Endothelial cell (in vitro differentiated cells): ENCODE measurements at regions not wholly inside any gene's neighbourhood (a gene's known extent, or its start where the extent isn't known, plus 50 kb on each side); places are given as distances from the start of the nearest gene placed in this dataset.
A peak's percentile ranks its signal among the peaks of the same experiment; 100 is the strongest.

Source experiments
- DNase-seq: peaks from one replicate; pipeline ENCODE4 v3.0.0; 2021; ENCODE audit warnings: low spot score
- H3K27ac Mint-ChIP-seq: one replicate; pipeline ENCODE4 v1.8.0; 2021; ENCODE audit warnings: mixed read lengths, inconsistent platforms; ENCODE audit not compliant: unreplicated experiment
- H3K27me3 Mint-ChIP-seq: one replicate; pipeline ENCODE4 v1.8.0; 2021; ENCODE audit warnings: mild to moderate bottlenecking, moderate library complexity, mixed read lengths, inconsistent platforms; ENCODE audit not compliant: unreplicated experiment
- H3K36me3 Mint-ChIP-seq: one replicate; pipeline ENCODE4 v1.8.0; 2021; ENCODE audit warnings: mild to moderate bottlenecking, low read depth, mixed read lengths, inconsistent platforms; ENCODE audit not compliant: unreplicated experiment
- H3K4me1 Mint-ChIP-seq: one replicate; pipeline ENCODE4 v1.8.0; 2021; ENCODE audit warnings: mild to moderate bottlenecking, mixed read lengths, inconsistent platforms; ENCODE audit not compliant: unreplicated experiment
- H3K4me3 Mint-ChIP-seq: one replicate; pipeline ENCODE4 v1.8.0; 2021; ENCODE audit warnings: mild to moderate bottlenecking, mixed read lengths, inconsistent platforms; ENCODE audit not compliant: unreplicated experiment
- H3K9me3 Mint-ChIP-seq: one replicate; pipeline ENCODE4 v1.8.0; 2021; ENCODE audit warnings: mixed read lengths, inconsistent platforms; ENCODE audit not compliant: unreplicated experiment
- TF ChIP-seq, protein P1 (sequence below): fragments of 200-600 bp; sonication (generic); IDR thresholded peaks from one replicate; pipeline ENCODE4 v1.5.0; 2021; ENCODE audit warnings: antibody characterized with exemption; ENCODE audit not compliant: unreplicated experiment

DNA sequence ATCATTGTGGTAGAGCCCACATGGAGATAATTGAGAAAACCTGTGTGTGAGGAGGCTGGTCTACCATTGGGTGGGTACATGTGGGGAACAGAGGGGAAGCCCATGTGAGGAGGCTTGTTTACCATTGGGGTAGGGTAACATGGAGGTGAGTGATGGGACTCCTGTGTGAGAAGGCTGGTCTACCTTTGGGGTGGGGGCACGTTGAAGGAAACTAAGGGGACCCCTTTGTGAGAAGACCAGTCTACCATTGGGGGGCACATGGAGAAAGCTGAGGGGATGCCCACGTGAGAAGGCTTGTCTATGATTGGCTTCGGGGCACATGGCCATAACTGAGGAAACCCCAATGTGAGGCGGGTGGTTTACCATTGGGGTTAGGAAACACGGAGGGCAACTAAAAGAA lies 158.5 kb downstream of the FBLN2 start:
- Mint-ChIP-seq H3K27ac (no peak overlapping the region), H3K4me3 (no peak overlapping the region), H3K9me3 (peaks cover 52% of the 10 kb centered on the region), H3K4me1 (no peaks in the 10 kb centered on the region), H3K27me3 (peaks cover 44% of the 10 kb centered on the region), H3K36me3 (peaks cover 64% of the 10 kb centered on the region)
- TF ChIP-seq, protein P1, sequence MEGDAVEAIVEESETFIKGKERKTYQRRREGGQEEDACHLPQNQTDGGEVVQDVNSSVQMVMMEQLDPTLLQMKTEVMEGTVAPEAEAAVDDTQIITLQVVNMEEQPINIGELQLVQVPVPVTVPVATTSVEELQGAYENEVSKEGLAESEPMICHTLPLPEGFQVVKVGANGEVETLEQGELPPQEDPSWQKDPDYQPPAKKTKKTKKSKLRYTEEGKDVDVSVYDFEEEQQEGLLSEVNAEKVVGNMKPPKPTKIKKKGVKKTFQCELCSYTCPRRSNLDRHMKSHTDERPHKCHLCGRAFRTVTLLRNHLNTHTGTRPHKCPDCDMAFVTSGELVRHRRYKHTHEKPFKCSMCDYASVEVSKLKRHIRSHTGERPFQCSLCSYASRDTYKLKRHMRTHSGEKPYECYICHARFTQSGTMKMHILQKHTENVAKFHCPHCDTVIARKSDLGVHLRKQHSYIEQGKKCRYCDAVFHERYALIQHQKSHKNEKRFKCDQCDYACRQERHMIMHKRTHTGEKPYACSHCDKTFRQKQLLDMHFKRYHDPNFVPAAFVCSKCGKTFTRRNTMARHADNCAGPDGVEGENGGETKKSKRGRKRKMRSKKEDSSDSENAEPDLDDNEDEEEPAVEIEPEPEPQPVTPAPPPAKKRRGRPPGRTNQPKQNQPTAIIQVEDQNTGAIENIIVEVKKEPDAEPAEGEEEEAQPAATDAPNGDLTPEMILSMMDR, result no peak
- peak; percentile 0 for DNase-seq

DNA sequence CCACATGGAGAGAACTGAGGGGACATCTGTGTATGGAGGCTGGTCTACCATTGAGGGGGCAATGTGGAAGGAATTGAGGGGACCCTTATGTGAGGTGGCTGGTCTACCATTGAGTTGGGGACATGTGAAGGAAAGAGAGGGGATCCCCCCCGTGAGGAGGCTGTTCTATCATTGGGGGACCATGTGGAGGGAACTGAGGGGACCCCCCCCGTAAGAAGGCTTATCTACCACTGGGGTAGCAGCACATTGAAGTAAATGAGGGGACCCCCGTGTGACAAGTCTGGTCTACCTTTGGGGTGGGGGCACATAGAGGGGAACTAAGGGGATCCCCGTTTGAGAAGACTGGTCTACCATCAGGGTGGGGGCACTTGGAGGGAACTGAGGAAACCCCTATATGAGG lies 158.0 kb downstream of the FBLN2 start:
- TF ChIP-seq, protein P1, result no peak
- H3K27me3 Mint-ChIP-seq, result peaks cover 38% of the 10 kb centered on the region

DNA sequence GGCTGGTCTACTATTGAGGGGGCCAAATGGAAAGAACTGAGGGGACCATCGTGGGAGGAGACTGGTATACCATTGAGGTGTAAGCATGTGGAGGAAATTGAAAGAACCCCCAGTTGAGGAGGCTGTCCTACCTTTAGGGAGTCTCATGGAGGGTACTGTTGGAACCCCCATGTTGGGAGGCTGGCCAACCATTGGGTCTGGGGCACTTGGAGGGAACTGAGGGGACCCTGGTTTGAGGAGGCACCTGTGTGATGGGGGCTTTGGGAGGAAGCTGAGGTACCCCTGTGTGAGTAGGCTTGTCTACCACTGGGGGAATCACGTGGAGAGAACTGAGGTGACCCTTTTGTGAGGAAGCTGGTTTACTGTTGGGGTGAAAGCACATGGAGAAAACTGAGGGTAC lies 157.5 kb downstream of the FBLN2 start:
- Mint-ChIP-seq H3K4me3 (no peak overlapping the region), H3K27me3 (peaks cover 39% of the 10 kb centered on the region), H3K9me3 (peaks cover 42% of the 10 kb centered on the region)

More for the DNA sequence above, 158.0 kb downstream of the FBLN2 start:
- no peak for DNase-seq
- Mint-ChIP-seq H3K27ac (no peak overlapping the region), H3K4me1 (no peaks in the 10 kb centered on the region), H3K9me3 (peaks cover 47% of the 10 kb centered on the region), H3K36me3 (peaks cover 59% of the 10 kb centered on the region), H3K4me3 (no peak overlapping the region)

DNA sequence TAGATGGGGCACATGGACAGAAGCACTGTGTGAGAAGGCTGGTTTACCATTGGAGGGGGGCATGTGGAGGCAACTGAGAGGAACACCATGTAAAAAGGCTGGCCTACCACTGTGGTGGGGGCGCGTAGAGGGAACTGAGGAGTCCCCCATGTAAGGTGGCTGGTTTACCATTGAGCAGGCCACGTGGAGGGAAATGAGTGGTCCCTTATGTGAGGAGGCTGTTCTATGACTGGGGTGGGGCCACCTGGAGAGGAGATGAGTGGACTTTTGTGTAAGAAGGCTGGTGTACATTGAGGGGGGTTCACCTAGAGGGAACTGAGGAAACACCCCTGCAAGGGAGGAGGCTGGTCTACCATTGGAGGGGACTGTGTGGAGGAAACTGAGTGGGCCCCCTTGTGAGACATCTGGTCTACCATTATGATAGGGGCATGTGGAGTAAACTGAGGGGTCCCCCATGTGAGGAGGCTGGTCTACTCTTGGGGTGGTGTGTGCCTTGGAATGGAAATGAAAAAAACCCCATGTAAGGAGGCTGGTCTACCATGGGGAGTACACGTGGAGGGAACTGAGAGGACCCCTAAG lies 156.9 kb downstream of the FBLN2 start:
- DNase-seq, result no peak
- Mint-ChIP-seq H3K36me3 (peaks cover 48% of the 10 kb centered on the region), H3K4me1 (no peaks in the 10 kb centered on the region), H3K27me3 (peaks cover 34% of the 10 kb centered on the region), H3K4me3 (no peak overlapping the region), H3K9me3 (peaks cover 37% of the 10 kb centered on the region), H3K27ac (no peak overlapping the region)
- TF ChIP-seq, protein P1, result no peak

More for the DNA sequence above, 157.5 kb downstream of the FBLN2 start:
- TF ChIP-seq, protein P1, result no peak
- H3K27ac Mint-ChIP-seq, result no peak overlapping the region
- H3K36me3 Mint-ChIP-seq, result peaks cover 54% of the 10 kb centered on the region
- no peaks in the 10 kb centered on the region for H3K4me1 Mint-ChIP-seq
- no peak for DNase-seq

DNA sequence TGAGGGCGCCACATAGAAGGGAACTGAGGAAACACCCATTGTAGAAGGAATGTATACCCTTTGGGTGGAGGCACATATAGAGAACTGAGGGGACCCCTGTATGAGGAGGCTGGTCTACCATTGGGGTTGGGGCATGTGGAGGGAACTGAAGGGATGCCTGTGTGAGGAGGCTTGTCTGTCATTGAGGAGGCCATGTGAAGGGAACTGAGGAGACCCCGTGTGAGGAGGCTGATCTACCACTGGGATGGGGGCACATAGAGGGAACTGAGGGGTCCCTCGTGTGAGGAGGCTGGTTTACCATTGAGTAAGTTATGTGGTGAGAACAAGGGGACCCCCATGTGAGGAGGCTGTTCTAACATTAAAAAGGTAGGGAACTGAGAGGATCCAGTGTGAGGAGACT lies 156.1 kb downstream of the FBLN2 start:
- H3K36me3 Mint-ChIP-seq, result peaks cover 40% of the 10 kb centered on the region
- H3K27me3 Mint-ChIP-seq, result peaks cover 28% of the 10 kb centered on the region
- TF ChIP-seq, protein P1, result no peak
- no peak overlapping the region for H3K27ac Mint-ChIP-seq
- DNase-seq, result no peak
- no peaks in the 10 kb centered on the region for H3K4me1 Mint-ChIP-seq
- peak overlapping the region; percentile 43 for H3K4me3 Mint-ChIP-seq
- H3K9me3 Mint-ChIP-seq, result peaks cover 31% of the 10 kb centered on the region
